HG02870 (cell line): ENCODE measurements at regions not wholly inside any gene's neighbourhood (a gene's known extent, or its start where the extent isn't known, plus 50 kb on each side); places are given as distances from the start of the nearest gene placed in this dataset.
A peak's percentile ranks its signal among the peaks of the same experiment; 100 is the strongest.

Experiments used
- ATAC-seq: cut with Tn5 transposase; IDR thresholded peaks from one replicate; pipeline ENCODE4 v1.9.1; 2021; ENCODE audit warnings: mild to moderate bottlenecking, moderate library complexity; ENCODE audit not compliant: unreplicated experiment

GRCh38 chr5:165630261-165630778 lies 2124.9 kb downstream of the MAT2B start:
- peak; percentile 86 for ATAC-seq

- ATAC-seq, result no peak
Measured at GRCh38 chr5:165631235-165631634, 2125.8 kb downstream of the MAT2B start.

GRCh38 chr5:165642366-165642765 lies 2136.9 kb downstream of the MAT2B start:
- no peak for ATAC-seq

GRCh38 chr5:165665735-165666400 lies 2160.4 kb downstream of the MAT2B start:
- no peak for ATAC-seq

- no peak for ATAC-seq
Measured at GRCh38 chr5:165673499-165673898, 2168.1 kb downstream of the MAT2B start.

GRCh38 chr5:165695796-165696195 lies 2190.4 kb downstream of the MAT2B start:
- ATAC-seq, result no peak

- ATAC-seq, result no peak
Measured at GRCh38 chr5:165705960-165706359, 2200.5 kb downstream of the MAT2B start.

- no peak for ATAC-seq
Measured at GRCh38 chr5:165712011-165712410, 2206.6 kb downstream of the MAT2B start.

GRCh38 chr5:165714598-165714997 lies 2209.2 kb downstream of the MAT2B start:
- ATAC-seq, result no peak

- ATAC-seq, result no peak
Measured at GRCh38 chr5:165720901-165721300, 2215.5 kb downstream of the MAT2B start.

- no peak for ATAC-seq
Measured at GRCh38 chr5:165722401-165722800, 2217.0 kb downstream of the MAT2B start.

GRCh38 chr5:165723931-165724330 lies 2218.5 kb downstream of the MAT2B start:
- ATAC-seq, result no peak

GRCh38 chr5:165728425-165728824 lies 2223.0 kb downstream of the MAT2B start:
- ATAC-seq, result no peak

- no peak for ATAC-seq
Measured at GRCh38 chr5:165735388-165735787, 2230.0 kb downstream of the MAT2B start.

- no peak for ATAC-seq
Measured at GRCh38 chr5:165739079-165739741, 2233.8 kb downstream of the MAT2B start.

- ATAC-seq, result no peak
Measured at GRCh38 chr5:165757791-165758190, 2252.4 kb downstream of the MAT2B start.

GRCh38 chr5:165775111-165775510 lies 2269.7 kb downstream of the MAT2B start:
- no peak for ATAC-seq

- ATAC-seq, result no peak
Measured at GRCh38 chr5:165779505-165779904, 2274.1 kb downstream of the MAT2B start.

GRCh38 chr5:165780901-165781300 lies 2275.5 kb downstream of the MAT2B start:
- ATAC-seq, result no peak

- ATAC-seq, result no peak
Measured at GRCh38 chr5:165781738-165782137, 2276.3 kb downstream of the MAT2B start.

- no peak for ATAC-seq
Measured at GRCh38 chr5:165783024-165783423, 2277.6 kb downstream of the MAT2B start.

GRCh38 chr5:165786073-165786472 lies 2280.7 kb downstream of the MAT2B start:
- ATAC-seq, result no peak
